Right lobe of liver (tissue), 6 donors: ENCODE measurements at regions not wholly inside any gene's neighbourhood (a gene's known extent, or its start where the extent isn't known, plus 50 kb on each side); places are given as distances from the start of the nearest gene placed in this dataset.

Experiments used
- ATAC-seq, 4 donors: fragments of 200-7000 bp; cut with Tn5 transposase; one replicate each; pipeline ENCODE4 v1.9.1; 2020; ENCODE audit warnings: mild to moderate bottlenecking in 4 of 4, moderate library complexity in 4 of 4
- DNase-seq, 3 donors: peaks; one replicate each; pipeline ENCODE4 v3.0.0-alpha.2; 2020
- H3K27ac ChIP-seq, 3 donors: fragments of 200-600 bp; one replicate each; pipeline ENCODE4 v1.8.0; 2022
- H3K27me3 ChIP-seq, 2 donors: fragments of 200-600 bp; one replicate each; pipeline ENCODE4 v1.8.0; 2022
- H3K36me3 ChIP-seq, 4 donors: fragments of 200-600 bp; sonication (generic) in 1 of 4; one replicate each; pipeline versions ENCODE4 v1.5.1 to v1.8.0; 2017 to 2022; ENCODE audit warnings: control low read depth in 1 of 4
- H3K4me1 ChIP-seq, 4 donors: fragments of 200-600 bp; sonication (generic) in 1 of 4; one replicate each; pipeline versions ENCODE4 v1.5.1 to v1.8.0; 2017 to 2022; ENCODE audit warnings: control low read depth in 1 of 4
- H3K4me3 ChIP-seq, 3 donors: fragments of 200-600 bp; one replicate each; pipeline ENCODE4 v1.8.0; 2022
- H3K9me3 ChIP-seq, 4 donors: fragments of 200-600 bp; sonication (generic) in 1 of 4; one replicate each; pipeline versions ENCODE4 v1.5.1 to v1.8.0; 2017 to 2022; ENCODE audit warnings: control low read depth in 1 of 4
- POLR2A ChIP-seq: fragments of 450-650 bp; IDR thresholded peaks from one replicate; pipeline ENCODE4 v1.6.1; 2017; ENCODE audit warnings: antibody characterized with exemption, mild to moderate bottlenecking
- WGBS: methylation state at CpG from one replicate; pipeline ENCODE4 v1.1.6; 2018; ENCODE audit warnings: low coverage, low lambda C conversion rate; ENCODE audit not compliant: insufficient coverage; ENCODE audit errors: missing lambda C conversion rate; 5-methylcytosine and 5-hydroxymethylcytosine counted together
- intact Hi-C, 2 donors: fragments of 100-400 bp; cut with DNase I; formaldehyde crosslinking; loops; one replicate each; pipeline versions ENCODE4 v1.11.2 to v1.14.1; 2022
- TF ChIP-seq, protein P1 (sequence below), 4 donors: fragments of 200-600 bp in 3 of 4; fragments of 450-650 bp in 1 of 4; IDR thresholded peaks; one replicate each; pipeline versions ENCODE4 v1.5.1 to v1.8.0; 2016 to 2022; ENCODE audit warnings: antibody characterized with exemption in 4 of 4, mild to moderate bottlenecking in 2 of 4
- donor health status: DM: no; HTN: yes; CAD: no.
- donor health status: DM: no; HTN: no; CAD: no.
- donor health status: DM: no; HTN: no; CAD: no.
- donor health status: DM: no; HTN: yes; CAD: no.
- donor health status: DM: no; HTN: yes; CAD: no.

GRCh38 chr15:36498401-36498800, 81.0 kb upstream of the CDIN1 start:
- DNase-seq (no peak), ATAC-seq (no peak)
- intact Hi-C loops: no loop called here
- Histone ChIP-seq H3K27ac (no peak overlapping the region), H3K27me3 (no peaks in the 10 kb centered on the region), H3K36me3 (no peaks in the 10 kb centered on the region), H3K4me1 (peaks cover 0 to 12% (median 0%) of the 10 kb centered on the region in 4 donors), H3K4me3 (no peak overlapping the region), H3K9me3 (no peaks in the 10 kb centered on the region)
- TF ChIP-seq, protein P1, sequence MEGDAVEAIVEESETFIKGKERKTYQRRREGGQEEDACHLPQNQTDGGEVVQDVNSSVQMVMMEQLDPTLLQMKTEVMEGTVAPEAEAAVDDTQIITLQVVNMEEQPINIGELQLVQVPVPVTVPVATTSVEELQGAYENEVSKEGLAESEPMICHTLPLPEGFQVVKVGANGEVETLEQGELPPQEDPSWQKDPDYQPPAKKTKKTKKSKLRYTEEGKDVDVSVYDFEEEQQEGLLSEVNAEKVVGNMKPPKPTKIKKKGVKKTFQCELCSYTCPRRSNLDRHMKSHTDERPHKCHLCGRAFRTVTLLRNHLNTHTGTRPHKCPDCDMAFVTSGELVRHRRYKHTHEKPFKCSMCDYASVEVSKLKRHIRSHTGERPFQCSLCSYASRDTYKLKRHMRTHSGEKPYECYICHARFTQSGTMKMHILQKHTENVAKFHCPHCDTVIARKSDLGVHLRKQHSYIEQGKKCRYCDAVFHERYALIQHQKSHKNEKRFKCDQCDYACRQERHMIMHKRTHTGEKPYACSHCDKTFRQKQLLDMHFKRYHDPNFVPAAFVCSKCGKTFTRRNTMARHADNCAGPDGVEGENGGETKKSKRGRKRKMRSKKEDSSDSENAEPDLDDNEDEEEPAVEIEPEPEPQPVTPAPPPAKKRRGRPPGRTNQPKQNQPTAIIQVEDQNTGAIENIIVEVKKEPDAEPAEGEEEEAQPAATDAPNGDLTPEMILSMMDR (IDR thresholded peaks at IDR 0.05): no peak
- no peak for TF ChIP-seq POLR2A
- WGBS: 64% methylated on average over 4 of the region's 4 CpGs

DNA sequence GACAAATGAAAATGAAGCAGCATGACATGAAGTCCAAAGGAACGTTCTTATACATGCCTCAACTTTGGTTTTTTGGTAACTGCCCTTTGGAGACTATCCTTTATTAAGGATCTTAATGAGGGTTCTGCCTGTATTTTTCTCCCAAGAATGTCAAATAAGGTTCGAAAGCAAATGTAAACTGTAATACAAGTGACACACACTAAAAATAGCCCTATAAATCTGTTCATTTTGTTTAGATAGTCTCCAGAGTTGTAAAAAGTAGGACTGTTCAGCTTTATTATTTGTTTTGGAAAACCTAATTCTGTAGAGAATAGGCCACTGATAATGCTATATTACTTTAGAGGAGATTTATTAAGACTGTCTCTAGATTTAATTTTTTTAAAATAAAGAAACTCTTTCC, 80.5 kb upstream of the CDIN1 start:
- 51% methylated on average over 2 of the region's 2 CpGs for WGBS
- intact Hi-C loops: no loop called here
- peaks cover 0 to 12% (median 0%) of the 10 kb centered on the region in 4 donors for H3K4me1 ChIP-seq
- DNase-seq (no peak), ATAC-seq (no peak)
- no peak overlapping the region for H3K27ac ChIP-seq
- H3K36me3 ChIP-seq: no peaks in the 10 kb centered on the region
- H3K9me3 ChIP-seq: no peaks in the 10 kb centered on the region
- H3K27me3 ChIP-seq: no peaks in the 10 kb centered on the region
- no peak overlapping the region for H3K4me3 ChIP-seq
- no peak for TF ChIP-seq POLR2A
- TF ChIP-seq, protein P1 (IDR thresholded peaks at IDR 0.05): no peak

GRCh38 chr15:36499412-36500389, 79.7 kb upstream of the CDIN1 start:
- intact Hi-C loops: no loop called here
- H3K4me1 ChIP-seq: peaks cover 0 to 12% (median 0%) of the 10 kb centered on the region in 4 donors
- no peak overlapping the region for H3K27ac ChIP-seq
- H3K27me3 ChIP-seq: no peaks in the 10 kb centered on the region
- no peaks in the 10 kb centered on the region for H3K36me3 ChIP-seq
- no peak for DNase-seq
- 63% methylated on average over 6 of the region's 6 CpGs for WGBS
- no peak for ATAC-seq
- no peaks in the 10 kb centered on the region for H3K9me3 ChIP-seq
- H3K4me3 ChIP-seq: no peak overlapping the region
- TF ChIP-seq, protein P1 (IDR thresholded peaks at IDR 0.05): no peak
- no peak for TF ChIP-seq POLR2A

DNA sequence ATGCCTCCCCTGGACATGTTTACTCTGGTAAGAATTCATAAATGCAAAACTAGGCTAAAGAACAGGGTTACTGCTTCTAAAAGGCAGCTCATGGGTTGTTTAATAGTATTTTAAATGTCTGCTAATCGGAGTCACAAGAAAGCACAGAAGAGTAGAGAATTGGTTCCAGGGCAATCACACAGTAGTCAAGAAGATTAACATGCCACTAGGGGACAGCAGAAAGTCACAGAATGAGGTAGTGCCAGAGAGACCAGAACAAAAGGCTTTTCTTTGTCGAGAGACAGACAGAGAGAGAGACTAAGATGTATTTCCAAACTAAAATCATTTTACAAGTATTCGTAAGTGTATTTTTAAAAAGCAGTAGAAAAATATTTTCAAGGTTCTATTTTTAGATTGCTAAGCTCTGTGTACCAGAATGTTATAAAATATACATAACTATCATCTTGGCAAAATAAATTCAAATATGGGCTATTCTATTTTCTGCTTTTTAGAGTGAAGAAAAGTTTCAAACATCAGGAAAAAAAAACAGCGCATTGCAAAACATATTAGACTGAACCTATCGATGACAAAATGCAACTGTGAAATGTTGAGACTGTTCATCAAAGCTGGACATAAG, 78.3 kb upstream of the CDIN1 start:
- TF ChIP-seq, protein P1 (IDR thresholded peaks at IDR 0.05): peak; percentile 77 to 84 (median 80)
- TF ChIP-seq POLR2A: no peak
- ATAC-seq (peak; percentile 94 to 98 (median 96)), DNase-seq (no peak)
- peaks cover 0 to 21% (median 0%) of the 10 kb centered on the region in 4 donors for H3K4me1 ChIP-seq
- WGBS: 14% methylated on average over 5 of the region's 5 CpGs
- H3K27me3 ChIP-seq: no peaks in the 10 kb centered on the region
- H3K36me3 ChIP-seq: no peaks in the 10 kb centered on the region
- intact Hi-C loops: no loop called here
- no peaks in the 10 kb centered on the region for H3K9me3 ChIP-seq
- no peak overlapping the region for H3K4me3 ChIP-seq
- H3K27ac ChIP-seq: no peak overlapping the region
